HG03442 (cell line): ENCODE measurements at regions not wholly inside any gene's neighbourhood (a gene's known extent, or its start where the extent isn't known, plus 50 kb on each side); places are given as distances from the start of the nearest gene placed in this dataset.

Source experiments
- ATAC-seq: cut with Tn5 transposase; IDR thresholded peaks from one replicate; pipeline ENCODE4 v1.9.1; 2021; ENCODE audit warnings: mild to moderate bottlenecking, moderate library complexity; ENCODE audit not compliant: unreplicated experiment

- no peak for ATAC-seq
These were observed 263.8 kb upstream of the FAT3 start for GRCh38 chr11:91960770-91961169.

- no peak for ATAC-seq
These were observed 265.2 kb upstream of the FAT3 start for GRCh38 chr11:91959411-91959810.

GRCh38 chr11:91956711-91957110 lies 267.9 kb upstream of the FAT3 start:
- ATAC-seq: no peak

- ATAC-seq: no peak
These were observed 269.4 kb upstream of the FAT3 start for GRCh38 chr11:91955206-91955605.

- ATAC-seq: no peak
These were observed 272.6 kb upstream of the FAT3 start for GRCh38 chr11:91952056-91952455.

GRCh38 chr11:91947215-91947820 lies 277.3 kb upstream of the FAT3 start:
- ATAC-seq: no peak

- no peak for ATAC-seq
These were observed 278.1 kb upstream of the FAT3 start for GRCh38 chr11:91946397-91946951.

GRCh38 chr11:91935120-91935519 lies 289.5 kb upstream of the FAT3 start:
- ATAC-seq: no peak

- ATAC-seq: no peak
These were observed 292.3 kb upstream of the FAT3 start for GRCh38 chr11:91932151-91932821.

- no peak for ATAC-seq
These were observed 297.2 kb upstream of the FAT3 start for GRCh38 chr11:91927448-91927847.

- ATAC-seq: no peak
These were observed 297.7 kb upstream of the FAT3 start for GRCh38 chr11:91926965-91927364.

- no peak for ATAC-seq
These were observed 301.8 kb upstream of the FAT3 start for GRCh38 chr11:91922846-91923245.

- ATAC-seq: no peak
These were observed 302.6 kb upstream of the FAT3 start for GRCh38 chr11:91921974-91922373.

- ATAC-seq: no peak
These were observed 311.2 kb upstream of the FAT3 start for GRCh38 chr11:91913407-91913806.

- no peak for ATAC-seq
These were observed 312.3 kb upstream of the FAT3 start for GRCh38 chr11:91912322-91912721.

- ATAC-seq: no peak
These were observed 317.6 kb upstream of the FAT3 start for GRCh38 chr11:91906871-91907624.

- no peak for ATAC-seq
These were observed 319.5 kb upstream of the FAT3 start for GRCh38 chr11:91904792-91905785.

GRCh38 chr11:91902312-91902711 lies 322.3 kb upstream of the FAT3 start:
- no peak for ATAC-seq

GRCh38 chr11:91880660-91881059 lies 344.0 kb upstream of the FAT3 start:
- ATAC-seq: no peak

GRCh38 chr11:91876746-91877145 lies 347.9 kb upstream of the FAT3 start:
- ATAC-seq: no peak

- no peak for ATAC-seq
These were observed 352.4 kb upstream of the FAT3 start for GRCh38 chr11:91872243-91872642.
